SK-N-SH (cell line): ENCODE measurements at regions not wholly inside any gene's neighbourhood (a gene's known extent, or its start where the extent isn't known, plus 50 kb on each side); places are given as distances from the start of the nearest gene placed in this dataset.

Experiments used
- CHD2 ChIP-seq: fragments of 150-350 bp; IDR thresholded peaks from 2 replicates; pipeline ENCODE4 v1.6.1; 2018; ENCODE audit warnings: low read length; ENCODE audit not compliant: partially characterized antibody
- GATA2 ChIP-seq: sonication (generic); formaldehyde crosslinking; IDR thresholded peaks from 2 replicates; pipeline ENCODE4 v1.5.0; 2020; ENCODE audit warnings: mild to moderate bottlenecking, missing genetic modification reagents
- JUND ChIP-seq: IDR thresholded peaks from 2 replicates; pipeline ENCODE4 v1.4.0; 2012
- MXI1 ChIP-seq: IDR thresholded peaks from 2 replicates; pipeline ENCODE4 v1.6.1; 2012; ENCODE audit warnings: mild to moderate bottlenecking, low read depth, low read length, improper control_type of control experiment
- NFIC ChIP-seq: IDR thresholded peaks from 2 replicates; pipeline ENCODE4 v1.4.0; 2012; ENCODE audit warnings: borderline replicate concordance
- RFX5 ChIP-seq: IDR thresholded peaks from 2 replicates; pipeline ENCODE4 v1.6.1; 2012; ENCODE audit warnings: mild to moderate bottlenecking, improper control_type of control experiment, low read length
- TAF1 ChIP-seq: IDR thresholded peaks from 2 replicates; pipeline ENCODE4 v1.6.1; 2012; ENCODE audit warnings: low read depth, mild to moderate bottlenecking, low read length, moderate library complexity, borderline replicate concordance
- TF ChIP-seq, protein P1 (sequence below): fragments of 200-600 bp; sonication (generic); IDR thresholded peaks from 2 replicates; pipeline ENCODE4 v1.6.1; 2017; ENCODE audit warnings: antibody characterized with exemption, mild to moderate bottlenecking, moderate library complexity
- TF ChIP-seq, protein P2 (sequence below): fragments of 150-350 bp; IDR thresholded peaks from 2 replicates; pipeline ENCODE4 v1.6.1; 2017; ENCODE audit warnings: antibody characterized with exemption, low read length, low read depth, borderline replicate concordance

DNA sequence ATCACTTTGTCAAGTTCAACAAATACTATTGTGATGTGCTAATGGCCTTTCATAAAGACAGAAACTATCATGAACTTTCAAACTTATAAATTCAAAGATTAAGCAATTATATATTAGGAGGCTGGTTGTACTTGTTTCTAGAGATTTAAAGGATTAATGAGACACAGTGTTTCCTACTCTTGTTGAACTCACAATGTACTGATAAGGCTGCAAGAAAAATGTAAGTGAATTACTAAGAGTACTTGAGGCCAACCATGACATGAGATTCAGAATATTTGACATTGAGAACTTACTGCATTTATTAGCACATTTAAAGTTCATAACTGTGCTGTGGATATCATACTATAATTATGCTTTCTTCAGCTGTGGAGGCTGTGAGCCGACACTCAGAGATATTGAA, 1210.5 kb upstream of the SORCS1 start:
- no peak for TF ChIP-seq NFIC
- TF ChIP-seq, protein P1, sequence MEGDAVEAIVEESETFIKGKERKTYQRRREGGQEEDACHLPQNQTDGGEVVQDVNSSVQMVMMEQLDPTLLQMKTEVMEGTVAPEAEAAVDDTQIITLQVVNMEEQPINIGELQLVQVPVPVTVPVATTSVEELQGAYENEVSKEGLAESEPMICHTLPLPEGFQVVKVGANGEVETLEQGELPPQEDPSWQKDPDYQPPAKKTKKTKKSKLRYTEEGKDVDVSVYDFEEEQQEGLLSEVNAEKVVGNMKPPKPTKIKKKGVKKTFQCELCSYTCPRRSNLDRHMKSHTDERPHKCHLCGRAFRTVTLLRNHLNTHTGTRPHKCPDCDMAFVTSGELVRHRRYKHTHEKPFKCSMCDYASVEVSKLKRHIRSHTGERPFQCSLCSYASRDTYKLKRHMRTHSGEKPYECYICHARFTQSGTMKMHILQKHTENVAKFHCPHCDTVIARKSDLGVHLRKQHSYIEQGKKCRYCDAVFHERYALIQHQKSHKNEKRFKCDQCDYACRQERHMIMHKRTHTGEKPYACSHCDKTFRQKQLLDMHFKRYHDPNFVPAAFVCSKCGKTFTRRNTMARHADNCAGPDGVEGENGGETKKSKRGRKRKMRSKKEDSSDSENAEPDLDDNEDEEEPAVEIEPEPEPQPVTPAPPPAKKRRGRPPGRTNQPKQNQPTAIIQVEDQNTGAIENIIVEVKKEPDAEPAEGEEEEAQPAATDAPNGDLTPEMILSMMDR = no peak
- TF ChIP-seq MXI1 = no peak
- TF ChIP-seq JUND = no peak
- TF ChIP-seq, protein P2, sequence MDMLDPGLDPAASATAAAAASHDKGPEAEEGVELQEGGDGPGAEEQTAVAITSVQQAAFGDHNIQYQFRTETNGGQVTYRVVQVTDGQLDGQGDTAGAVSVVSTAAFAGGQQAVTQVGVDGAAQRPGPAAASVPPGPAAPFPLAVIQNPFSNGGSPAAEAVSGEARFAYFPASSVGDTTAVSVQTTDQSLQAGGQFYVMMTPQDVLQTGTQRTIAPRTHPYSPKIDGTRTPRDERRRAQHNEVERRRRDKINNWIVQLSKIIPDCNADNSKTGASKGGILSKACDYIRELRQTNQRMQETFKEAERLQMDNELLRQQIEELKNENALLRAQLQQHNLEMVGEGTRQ = no peak
- no peak for TF ChIP-seq GATA2
- TF ChIP-seq CHD2 = no peak
- no peak for TF ChIP-seq RFX5
- TF ChIP-seq TAF1 = no peak
